GF-D8 (cell line): ENCODE measurements at regions not wholly inside any gene's neighbourhood (a gene's known extent, or its start where the extent isn't known, plus 50 kb on each side); places are given as distances from the start of the nearest gene placed in this dataset.

Experiments
- DNase-seq: peaks from one replicate; lab custom pipeline; 2025; lab: John Stamatoyannopoulos, UW

GRCh38 chr12:68451261-68452077 lies 119.3 kb upstream of the MDM1 start:
- DNase-seq: peak; percentile 23

GRCh38 chr12:68452078-68452715 lies 120.0 kb upstream of the MDM1 start:
- DNase-seq: no peak

- no peak for DNase-seq
These were observed 121.1 kb upstream of the MDM1 start for GRCh38 chr12:68453278-68453677.

- DNase-seq: no peak
These were observed 121.7 kb upstream of the MDM1 start for GRCh38 chr12:68453876-68454275.

GRCh38 chr12:68454892-68455291 lies 122.7 kb upstream of the MDM1 start:
- peak; percentile 53 for DNase-seq

- DNase-seq: no peak
These were observed 123.7 kb upstream of the MDM1 start for GRCh38 chr12:68455691-68456345.

GRCh38 chr12:68458866-68459265 lies 126.7 kb upstream of the MDM1 start:
- no peak for DNase-seq

GRCh38 chr12:68460236-68460635 lies 128.1 kb upstream of the MDM1 start:
- no peak for DNase-seq

- DNase-seq: no peak
These were observed 129.5 kb upstream of the MDM1 start for GRCh38 chr12:68461645-68462044.

- no peak for DNase-seq
These were observed 130.6 kb upstream of the MDM1 start for GRCh38 chr12:68462803-68463202.

- no peak for DNase-seq
These were observed 133.1 kb upstream of the MDM1 start for GRCh38 chr12:68465227-68465626.

GRCh38 chr12:68467514-68467913 lies 135.4 kb upstream of the MDM1 start:
- DNase-seq: no peak

- no peak for DNase-seq
These were observed 135.9 kb upstream of the MDM1 start for GRCh38 chr12:68468036-68468435.

GRCh38 chr12:68469113-68469512 lies 137.0 kb upstream of the MDM1 start:
- DNase-seq: no peak

- no peak for DNase-seq
These were observed 138.6 kb upstream of the MDM1 start for GRCh38 chr12:68470664-68471328.

- no peak for DNase-seq
These were observed 136.1 kb upstream of the RAP1B start for GRCh38 chr12:68474467-68475204.

- no peak for DNase-seq
These were observed 133.9 kb upstream of the RAP1B start for GRCh38 chr12:68476794-68477193.

- DNase-seq: no peak
These were observed 133.4 kb upstream of the RAP1B start for GRCh38 chr12:68477261-68477772.

GRCh38 chr12:68477906-68478305 lies 132.8 kb upstream of the RAP1B start:
- no peak for DNase-seq

GRCh38 chr12:68478516-68479260 lies 132.0 kb upstream of the RAP1B start:
- no peak for DNase-seq
